Activated T-helper 1 cell treated with anti-CD3 and anti-CD28 coated beads, Interleukin-12 subunit alpha, Interleukin-12 subunit beta, Interleukin-2, Interleukin-4 antibody, amounts not matched to agents 30 ng/mL and 10 ng/mL and 1 ng/mL, durations not matched to agents 14 hours and 24 hours and 36 hours (primary cell): ENCODE measurements at regions not wholly inside any gene's neighbourhood (a gene's known extent, or its start where the extent isn't known, plus 50 kb on each side); places are given as distances from the start of the nearest gene placed in this dataset.
"Not testable (repeated sequence)": the region's sequence is repeated elsewhere in the genome, so short reads cannot be mapped to it uniquely, and the experiment has no call there.

Experiments
- DNase-seq: peaks from one replicate; pipeline ENCODE4 v3.0.0; 2021; ENCODE audit warnings: low spot score
- H3K27ac Mint-ChIP-seq: one replicate; pipeline ENCODE4 v1.8.0; 2021; ENCODE audit warnings: mild to moderate bottlenecking, mixed read lengths
- H3K27me3 Mint-ChIP-seq: one replicate; pipeline ENCODE4 v1.8.0; 2022; ENCODE audit warnings: mild to moderate bottlenecking, moderate library complexity, mixed read lengths; ENCODE audit not compliant: insufficient read depth
- H3K36me3 Mint-ChIP-seq: one replicate; pipeline ENCODE4 v1.8.0; 2021; ENCODE audit warnings: low read depth, mixed read lengths
- H3K4me1 Mint-ChIP-seq: one replicate; pipeline ENCODE4 v1.8.0; 2021; ENCODE audit warnings: low read depth, mixed read lengths
- H3K4me3 Mint-ChIP-seq: one replicate; pipeline ENCODE4 v1.8.0; 2021; ENCODE audit warnings: mild to moderate bottlenecking, moderate library complexity, mixed read lengths
- H3K9me3 Mint-ChIP-seq: one replicate; pipeline ENCODE4 v1.8.0; 2021; ENCODE audit warnings: mixed read lengths
- intact Hi-C: fragments of 100-400 bp; cut with micrococcal nuclease; formaldehyde crosslinking; loops from one replicate; pipeline ENCODE4 v1.15.1; 2024

DNA sequence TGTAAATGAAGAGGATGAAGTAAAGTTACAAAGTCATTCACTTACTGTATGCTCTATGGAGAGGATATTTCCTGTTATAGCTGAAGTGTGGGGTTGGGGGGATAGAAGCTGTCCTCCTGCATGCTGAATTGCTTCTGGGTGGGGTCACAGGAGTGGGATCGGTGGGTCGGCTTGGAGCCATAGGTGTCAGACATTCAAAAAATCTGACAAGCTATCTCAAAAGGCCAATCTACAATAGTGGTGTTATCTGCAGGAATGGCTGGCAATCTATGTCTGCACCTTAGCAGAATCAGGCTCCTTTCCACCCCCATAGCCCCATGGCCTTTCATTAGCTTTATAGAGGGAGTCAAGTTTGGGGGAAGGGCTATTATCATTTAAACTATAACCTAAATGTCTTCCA is 104.9 kb downstream of the ABCC12 start:
- H3K4me1 Mint-ChIP-seq = peaks cover 8% of the 10 kb centered on the region
- intact Hi-C loops = loop anchor here (5.0 to 10.0 kb wide), 3 partner anchors 106 to 1106 kb away; partner anchors contain the start of gene ABCC12
- no peak overlapping the region for H3K27ac Mint-ChIP-seq
- DNase-seq = no peak
- no peak overlapping the region for H3K4me3 Mint-ChIP-seq
- no peaks in the 10 kb centered on the region for H3K36me3 Mint-ChIP-seq
- H3K9me3 Mint-ChIP-seq = no peaks in the 10 kb centered on the region
- peaks cover 20% of the 10 kb centered on the region for H3K27me3 Mint-ChIP-seq

DNA sequence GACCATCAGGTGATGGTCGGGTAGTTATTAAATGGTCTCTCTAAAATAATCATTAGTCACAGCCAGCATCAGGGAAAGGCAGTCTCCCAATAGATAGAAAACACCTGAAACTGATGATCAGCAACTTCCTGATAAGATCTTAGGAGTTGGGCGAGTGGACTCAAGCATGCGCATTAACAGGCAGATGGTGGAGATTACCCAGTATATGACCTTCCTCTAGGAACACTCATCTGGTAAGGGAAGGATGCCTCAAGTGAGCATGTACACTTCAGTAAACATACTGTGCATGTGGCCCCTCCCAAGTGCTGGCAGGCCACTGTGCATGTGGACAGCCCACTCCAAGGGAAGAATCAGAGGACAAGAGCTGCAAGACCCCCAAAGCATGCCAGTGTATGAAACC is 105.9 kb downstream of the ABCC12 start:
- H3K4me1 Mint-ChIP-seq = peaks cover 2% of the 10 kb centered on the region
- no peak for DNase-seq
- no peaks in the 10 kb centered on the region for H3K9me3 Mint-ChIP-seq
- H3K27ac Mint-ChIP-seq = no peak overlapping the region
- H3K4me3 Mint-ChIP-seq = no peak overlapping the region
- no peaks in the 10 kb centered on the region for H3K36me3 Mint-ChIP-seq
- peaks cover 18% of the 10 kb centered on the region for H3K27me3 Mint-ChIP-seq
- intact Hi-C loops = loop anchor here (5.0 to 10.0 kb wide), 3 partner anchors 107 to 1105 kb away; partner anchors contain the start of gene ABCC12

DNA sequence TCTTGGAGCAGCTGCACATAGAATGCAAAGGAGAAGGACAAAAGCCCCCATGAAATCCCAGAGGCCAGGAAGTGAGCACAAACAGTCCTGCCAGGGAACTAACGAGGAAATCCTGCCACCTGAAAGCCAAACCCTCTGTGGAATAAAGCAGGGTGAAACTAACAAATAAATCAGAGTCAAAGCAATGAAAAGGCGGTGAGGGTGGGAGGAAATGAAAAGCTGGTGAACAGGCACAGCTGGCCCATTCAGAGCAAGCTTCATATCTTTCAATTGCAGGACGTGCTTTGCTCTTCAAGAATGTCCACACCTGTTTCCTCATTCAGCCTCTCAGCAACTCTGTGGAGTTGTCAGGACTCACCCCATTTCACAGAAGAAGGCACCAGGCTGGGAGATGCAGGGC is 108.1 kb downstream of the ABCC12 start:
- H3K4me1 Mint-ChIP-seq = no peaks in the 10 kb centered on the region
- no peaks in the 10 kb centered on the region for H3K9me3 Mint-ChIP-seq
- intact Hi-C loops = no loop called here
- H3K4me3 Mint-ChIP-seq = no peak overlapping the region
- H3K27me3 Mint-ChIP-seq = peaks cover 7% of the 10 kb centered on the region
- no peak overlapping the region for H3K27ac Mint-ChIP-seq
- DNase-seq = no peak
- no peaks in the 10 kb centered on the region for H3K36me3 Mint-ChIP-seq

DNA sequence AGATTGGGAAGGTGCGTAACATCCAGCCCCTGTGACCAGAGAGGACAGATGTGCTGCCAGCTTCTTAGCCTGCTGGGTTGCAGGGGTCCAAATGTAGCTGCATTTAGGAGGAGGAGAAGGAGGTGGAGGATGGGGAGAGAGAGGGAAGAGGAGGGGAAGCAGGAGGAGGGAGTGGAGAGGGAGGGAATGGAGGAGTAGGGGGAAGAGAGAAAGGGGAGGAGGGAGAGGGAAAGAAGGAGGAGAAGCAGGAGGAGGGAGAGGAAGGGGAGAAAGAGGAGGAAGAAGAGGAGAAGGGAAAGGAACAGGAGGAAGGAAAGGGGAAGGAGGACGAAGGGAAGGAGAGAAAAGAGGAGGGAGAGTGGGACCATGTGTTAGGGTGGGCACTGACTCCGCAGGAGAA is 108.6 kb downstream of the ABCC12 start:
- H3K27me3 Mint-ChIP-seq = peaks cover 3% of the 10 kb centered on the region
- no peaks in the 10 kb centered on the region for H3K9me3 Mint-ChIP-seq
- intact Hi-C loops = no loop called here

GRCh38 chr16:48044117-48044516 is 111.7 kb downstream of the ABCC12 start:
- DNase-seq = no peak
- no peaks in the 10 kb centered on the region for H3K27me3 Mint-ChIP-seq
- intact Hi-C loops = no loop called here
- H3K4me1 Mint-ChIP-seq = no peaks in the 10 kb centered on the region
- H3K9me3 Mint-ChIP-seq = no peaks in the 10 kb centered on the region
- H3K27ac Mint-ChIP-seq = no peak overlapping the region
- no peak overlapping the region for H3K4me3 Mint-ChIP-seq
- H3K36me3 Mint-ChIP-seq = no peaks in the 10 kb centered on the region

More for the DNA sequence above, 108.6 kb downstream of the ABCC12 start:
- Mint-ChIP-seq H3K4me3 (no peak overlapping the region), H3K4me1 (no peaks in the 10 kb centered on the region), H3K27ac (no peak overlapping the region), H3K36me3 (no peaks in the 10 kb centered on the region)
- DNase-seq = no peak

- intact Hi-C loops = no loop called here
- Mint-ChIP-seq H3K27me3 (no peaks in the 10 kb centered on the region), H3K27ac (no peak overlapping the region), H3K4me3 (no peak overlapping the region), H3K4me1 (no peaks in the 10 kb centered on the region), H3K36me3 (no peaks in the 10 kb centered on the region), H3K9me3 (no peaks in the 10 kb centered on the region)
- DNase-seq = no peak
Observed at GRCh38 chr16:48041981-48042421, 113.8 kb downstream of the ABCC12 start.

DNA sequence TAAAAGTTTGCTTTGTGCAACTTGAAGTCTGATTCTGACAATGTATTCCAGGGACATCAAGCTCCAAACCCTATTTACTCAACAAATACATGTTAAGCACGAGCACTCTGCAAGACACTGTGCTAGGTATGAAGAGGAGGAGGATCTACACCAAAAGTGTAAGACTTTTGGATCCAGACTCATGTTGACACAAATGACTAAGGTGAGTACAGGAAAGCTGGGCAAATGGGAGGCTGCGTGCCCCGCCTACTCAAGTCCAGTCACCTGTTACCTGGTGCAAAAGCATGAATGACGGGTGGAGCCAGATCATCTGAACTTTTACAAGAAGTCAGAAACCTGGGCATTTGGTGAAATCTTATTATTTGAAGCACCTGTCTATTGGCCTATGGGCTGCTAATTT is 120.7 kb downstream of the ABCC12 start:
- Mint-ChIP-seq H3K4me1 (no peaks in the 10 kb centered on the region), H3K4me3 (no peak overlapping the region), H3K27ac (no peak overlapping the region), H3K36me3 (no peaks in the 10 kb centered on the region), H3K9me3 (peaks cover 3% of the 10 kb centered on the region), H3K27me3 (peaks cover 2% of the 10 kb centered on the region)
- no peak for DNase-seq
- intact Hi-C loops = no loop called here

DNA sequence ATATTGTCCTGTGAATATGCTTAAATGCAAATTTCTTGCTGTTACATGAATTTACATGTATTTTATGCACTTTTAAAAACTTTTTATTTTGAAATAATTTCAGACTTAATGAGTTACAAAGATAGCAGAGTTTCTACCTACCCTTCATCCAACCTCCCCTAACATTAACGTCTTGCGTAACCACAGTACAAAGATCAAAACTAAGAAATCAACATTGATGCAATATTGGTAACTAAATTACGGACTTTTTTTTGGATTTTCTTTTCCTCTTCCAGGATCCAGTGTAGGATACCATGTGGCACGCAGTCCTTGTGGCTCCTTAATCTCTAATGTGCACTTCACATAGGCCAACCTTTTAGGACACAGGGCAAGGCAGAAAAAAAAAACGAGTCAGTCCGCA is 124.9 kb downstream of the ABCC12 start:
- Mint-ChIP-seq H3K9me3 (peaks cover 3% of the 10 kb centered on the region), H3K4me3 (no peak overlapping the region), H3K36me3 (no peaks in the 10 kb centered on the region), H3K27ac (no peak overlapping the region), H3K4me1 (no peaks in the 10 kb centered on the region), H3K27me3 (peaks cover 4% of the 10 kb centered on the region)
- no peak for DNase-seq
- intact Hi-C loops = no loop called here

- no peak for DNase-seq
- Mint-ChIP-seq H3K4me3 (no peak overlapping the region), H3K36me3 (no peaks in the 10 kb centered on the region), H3K4me1 (no peaks in the 10 kb centered on the region), H3K27me3 (peaks cover 4% of the 10 kb centered on the region), H3K27ac (no peak overlapping the region), H3K9me3 (peaks cover 3% of the 10 kb centered on the region)
- intact Hi-C loops = no loop called here
Observed at GRCh38 chr16:48029768-48030167, 126.0 kb downstream of the ABCC12 start.

- Mint-ChIP-seq H3K9me3 (no peaks in the 10 kb centered on the region), H3K27me3 (peaks cover 2% of the 10 kb centered on the region), H3K36me3 (no peaks in the 10 kb centered on the region), H3K4me3 (no peak overlapping the region), H3K4me1 (no peaks in the 10 kb centered on the region), H3K27ac (no peak overlapping the region)
- DNase-seq = no peak
- intact Hi-C loops = no loop called here
Observed at GRCh38 chr16:48025359-48025758, 130.4 kb downstream of the ABCC12 start.

GRCh38 chr16:48024042-48024441 is 131.8 kb downstream of the ABCC12 start:
- DNase-seq = no peak
- Mint-ChIP-seq H3K27me3 (peaks cover 2% of the 10 kb centered on the region), H3K9me3 (no peaks in the 10 kb centered on the region), H3K27ac (no peak overlapping the region), H3K4me1 (no peaks in the 10 kb centered on the region), H3K4me3 (no peak overlapping the region), H3K36me3 (no peaks in the 10 kb centered on the region)
- intact Hi-C loops = no loop called here

DNA sequence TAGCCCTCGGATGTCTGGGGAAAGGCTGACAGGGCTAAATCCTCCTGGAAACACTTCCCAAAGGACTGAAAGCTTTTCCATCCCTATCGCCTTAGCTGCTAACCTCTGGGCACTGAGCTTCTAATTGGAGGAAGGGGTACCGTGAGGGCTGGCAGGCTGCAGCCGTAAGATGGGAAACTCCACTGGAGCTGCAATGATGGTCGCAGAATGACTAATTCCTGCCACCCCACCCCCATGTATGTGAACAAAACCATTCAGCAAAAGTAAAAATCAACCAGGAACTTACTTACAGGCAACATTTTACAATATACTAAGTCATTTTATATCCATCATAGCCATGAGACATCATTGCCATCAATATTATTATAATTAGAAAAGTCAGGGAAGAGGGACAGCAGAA is 133.3 kb downstream of the ABCC12 start:
- Mint-ChIP-seq H3K27ac (no peak overlapping the region), H3K4me3 (no peak overlapping the region), H3K9me3 (no peaks in the 10 kb centered on the region), H3K27me3 (no peaks in the 10 kb centered on the region), H3K36me3 (no peaks in the 10 kb centered on the region), H3K4me1 (no peaks in the 10 kb centered on the region)
- intact Hi-C loops = no loop called here
- DNase-seq = no peak

DNA sequence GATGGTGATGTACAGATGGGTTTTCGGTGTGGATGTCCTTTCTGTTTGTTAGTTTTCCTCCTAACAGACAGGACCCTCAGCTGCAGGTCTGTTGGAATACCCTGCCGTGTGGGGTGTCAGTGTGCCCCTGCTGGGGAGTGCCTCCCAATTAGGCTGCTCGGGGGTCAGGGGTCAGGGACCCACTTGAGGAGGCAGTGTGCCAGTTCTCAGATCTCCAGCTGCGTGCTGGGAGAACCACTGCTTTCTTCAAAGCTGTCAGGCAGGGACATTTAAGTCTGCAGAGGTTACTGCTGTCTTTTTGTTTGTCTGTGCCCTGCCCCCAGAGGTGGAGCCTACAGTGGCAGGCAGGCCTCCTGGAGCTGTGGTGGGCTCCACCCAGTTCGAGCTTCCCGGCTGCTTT is 135.2 kb downstream of the ABCC12 start:
- H3K27me3 Mint-ChIP-seq, intact Hi-C loops, H3K9me3 Mint-ChIP-seq, H3K4me1 Mint-ChIP-seq, H3K36me3 Mint-ChIP-seq, H3K4me3 Mint-ChIP-seq, H3K27ac Mint-ChIP-seq, DNase-seq: not testable (repeated sequence)

GRCh38 chr16:48014349-48015135 is 141.3 kb downstream of the ABCC12 start:
- H3K4me1 Mint-ChIP-seq = no peaks in the 10 kb centered on the region
- no peaks in the 10 kb centered on the region for H3K36me3 Mint-ChIP-seq
- H3K9me3 Mint-ChIP-seq = peaks cover 3% of the 10 kb centered on the region
- intact Hi-C loops = no loop called here
- H3K4me3 Mint-ChIP-seq = no peak overlapping the region
- no peaks in the 10 kb centered on the region for H3K27me3 Mint-ChIP-seq
- H3K27ac Mint-ChIP-seq = no peak overlapping the region
- no peak for DNase-seq
